ENCODE measurements at regions not wholly inside any gene's neighbourhood (a gene's known extent, or its start where the extent isn't known, plus 50 kb on each side); places are given as distances from the start of the nearest gene placed in this dataset.

DNA sequence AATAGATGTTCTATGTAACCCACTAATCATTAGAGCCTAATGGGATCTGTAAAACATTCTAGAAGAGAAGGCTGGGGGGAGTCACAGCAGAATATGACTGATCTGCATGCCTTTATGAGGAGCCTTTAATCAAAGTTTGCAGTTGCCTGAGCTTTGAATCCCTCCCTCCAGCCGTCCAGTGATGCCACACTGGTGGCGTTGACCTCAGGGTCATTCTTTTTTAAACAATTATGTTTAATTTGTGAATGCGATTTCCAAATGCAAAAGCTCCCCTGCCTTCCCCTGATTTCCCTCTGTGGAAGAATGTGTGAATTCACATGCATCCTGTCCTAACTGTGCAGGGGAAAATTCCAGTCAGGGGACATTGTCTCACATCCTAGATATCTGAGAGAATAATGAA, 199.7 kb upstream of the GPR101 start:
- no peak for DNase-seq
- H3K36me3 ChIP-seq (replicated peaks in 1 of 2; ENCODE audit: control insufficient read depth in 1 of 2, insufficient read depth in 2 of 2, low read length in 1 of 2), result no peaks in the 10 kb centered on the region
- H3K9ac ChIP-seq, result no peak overlapping the region
- no peak overlapping the region for H2AFZ ChIP-seq (ENCODE audit: low read depth)
- ChIA-PET CTCF (no interaction called here), POLR2A (no interaction called here)
- TF ChIP-seq YY1 (IDR thresholded peaks at IDR 0.05; ENCODE audit: low read depth) (no peak), FOXM1 (IDR thresholded peaks at IDR 0.05; ENCODE audit: low read depth) (no peak), RCOR1 (IDR thresholded peaks at IDR 0.05; ENCODE audit: low read length) (no peak), NRF1 (IDR thresholded peaks at IDR 0.05; ENCODE audit: low read depth, low read length) (no peak), SIN3A (IDR thresholded peaks at IDR 0.05; ENCODE audit: borderline replicate concordance, low read depth, low read length) (no peak), NFIC (IDR thresholded peaks at IDR 0.05; ENCODE audit: borderline replicate concordance) (no peak), TEAD4 (IDR thresholded peaks at IDR 0.05; ENCODE audit: borderline replicate concordance, insufficient read depth) (no peak)
- TF ChIP-seq, protein P1, sequence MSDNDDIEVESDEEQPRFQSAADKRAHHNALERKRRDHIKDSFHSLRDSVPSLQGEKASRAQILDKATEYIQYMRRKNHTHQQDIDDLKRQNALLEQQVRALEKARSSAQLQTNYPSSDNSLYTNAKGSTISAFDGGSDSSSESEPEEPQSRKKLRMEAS (IDR thresholded peaks at IDR 0.05; ENCODE audit: low read depth), result no peak
- TF ChIP-seq, protein P2, sequence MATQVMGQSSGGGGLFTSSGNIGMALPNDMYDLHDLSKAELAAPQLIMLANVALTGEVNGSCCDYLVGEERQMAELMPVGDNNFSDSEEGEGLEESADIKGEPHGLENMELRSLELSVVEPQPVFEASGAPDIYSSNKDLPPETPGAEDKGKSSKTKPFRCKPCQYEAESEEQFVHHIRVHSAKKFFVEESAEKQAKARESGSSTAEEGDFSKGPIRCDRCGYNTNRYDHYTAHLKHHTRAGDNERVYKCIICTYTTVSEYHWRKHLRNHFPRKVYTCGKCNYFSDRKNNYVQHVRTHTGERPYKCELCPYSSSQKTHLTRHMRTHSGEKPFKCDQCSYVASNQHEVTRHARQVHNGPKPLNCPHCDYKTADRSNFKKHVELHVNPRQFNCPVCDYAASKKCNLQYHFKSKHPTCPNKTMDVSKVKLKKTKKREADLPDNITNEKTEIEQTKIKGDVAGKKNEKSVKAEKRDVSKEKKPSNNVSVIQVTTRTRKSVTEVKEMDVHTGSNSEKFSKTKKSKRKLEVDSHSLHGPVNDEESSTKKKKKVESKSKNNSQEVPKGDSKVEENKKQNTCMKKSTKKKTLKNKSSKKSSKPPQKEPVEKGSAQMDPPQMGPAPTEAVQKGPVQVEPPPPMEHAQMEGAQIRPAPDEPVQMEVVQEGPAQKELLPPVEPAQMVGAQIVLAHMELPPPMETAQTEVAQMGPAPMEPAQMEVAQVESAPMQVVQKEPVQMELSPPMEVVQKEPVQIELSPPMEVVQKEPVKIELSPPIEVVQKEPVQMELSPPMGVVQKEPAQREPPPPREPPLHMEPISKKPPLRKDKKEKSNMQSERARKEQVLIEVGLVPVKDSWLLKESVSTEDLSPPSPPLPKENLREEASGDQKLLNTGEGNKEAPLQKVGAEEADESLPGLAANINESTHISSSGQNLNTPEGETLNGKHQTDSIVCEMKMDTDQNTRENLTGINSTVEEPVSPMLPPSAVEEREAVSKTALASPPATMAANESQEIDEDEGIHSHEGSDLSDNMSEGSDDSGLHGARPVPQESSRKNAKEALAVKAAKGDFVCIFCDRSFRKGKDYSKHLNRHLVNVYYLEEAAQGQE (IDR thresholded peaks at IDR 0.05; ENCODE audit: low read depth, low read length), result no peak
- TF ChIP-seq, protein P3, sequence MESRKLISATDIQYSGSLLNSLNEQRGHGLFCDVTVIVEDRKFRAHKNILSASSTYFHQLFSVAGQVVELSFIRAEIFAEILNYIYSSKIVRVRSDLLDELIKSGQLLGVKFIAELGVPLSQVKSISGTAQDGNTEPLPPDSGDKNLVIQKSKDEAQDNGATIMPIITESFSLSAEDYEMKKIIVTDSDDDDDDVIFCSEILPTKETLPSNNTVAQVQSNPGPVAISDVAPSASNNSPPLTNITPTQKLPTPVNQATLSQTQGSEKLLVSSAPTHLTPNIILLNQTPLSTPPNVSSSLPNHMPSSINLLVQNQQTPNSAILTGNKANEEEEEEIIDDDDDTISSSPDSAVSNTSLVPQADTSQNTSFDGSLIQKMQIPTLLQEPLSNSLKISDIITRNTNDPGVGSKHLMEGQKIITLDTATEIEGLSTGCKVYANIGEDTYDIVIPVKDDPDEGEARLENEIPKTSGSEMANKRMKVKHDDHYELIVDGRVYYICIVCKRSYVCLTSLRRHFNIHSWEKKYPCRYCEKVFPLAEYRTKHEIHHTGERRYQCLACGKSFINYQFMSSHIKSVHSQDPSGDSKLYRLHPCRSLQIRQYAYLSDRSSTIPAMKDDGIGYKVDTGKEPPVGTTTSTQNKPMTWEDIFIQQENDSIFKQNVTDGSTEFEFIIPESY (IDR thresholded peaks at IDR 0.05; ENCODE audit: borderline replicate concordance, low read depth), result no peak
- TF ChIP-seq, protein P4, sequence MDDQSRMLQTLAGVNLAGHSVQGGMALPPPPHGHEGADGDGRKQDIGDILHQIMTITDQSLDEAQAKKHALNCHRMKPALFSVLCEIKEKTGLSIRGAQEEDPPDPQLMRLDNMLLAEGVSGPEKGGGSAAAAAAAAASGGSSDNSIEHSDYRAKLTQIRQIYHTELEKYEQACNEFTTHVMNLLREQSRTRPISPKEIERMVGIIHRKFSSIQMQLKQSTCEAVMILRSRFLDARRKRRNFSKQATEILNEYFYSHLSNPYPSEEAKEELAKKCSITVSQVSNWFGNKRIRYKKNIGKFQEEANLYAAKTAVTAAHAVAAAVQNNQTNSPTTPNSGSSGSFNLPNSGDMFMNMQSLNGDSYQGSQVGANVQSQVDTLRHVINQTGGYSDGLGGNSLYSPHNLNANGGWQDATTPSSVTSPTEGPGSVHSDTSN (IDR thresholded peaks at IDR 0.05), result no peak
- H3K9me3 ChIP-seq, result no peaks in the 10 kb centered on the region
- no peak overlapping the region for H3K4me2 ChIP-seq
- WGBS (ENCODE audit: low lambda C conversion rate), result 0% methylated on average over 3 of the region's 3 CpGs
- H3K4me1 ChIP-seq (ENCODE audit: control insufficient read depth in 1 of 2, insufficient read depth in 2 of 2, low read depth in 1 of 2, low read length in 1 of 2), result no peaks in the 10 kb centered on the region
- H3K4me3 ChIP-seq (ENCODE audit: low read depth in 2 of 2, low read length in 1 of 2), result no peak overlapping the region
- H3K27me3 ChIP-seq (ENCODE audit: insufficient read depth), result no peaks in the 10 kb centered on the region
- no peaks in the 10 kb centered on the region for H3F3A ChIP-seq (replicated peaks; ENCODE audit: insufficient read depth)
- H3K79me2 ChIP-seq (ENCODE audit: insufficient read depth), result no peaks in the 10 kb centered on the region
- H3K27ac ChIP-seq (ENCODE audit: low read depth in 2 of 2, low read length in 1 of 2), result no peak overlapping the region
- no peaks in the 10 kb centered on the region for H3K9me2 ChIP-seq
- H4K20me1 ChIP-seq (ENCODE audit: insufficient read depth), result no peaks in the 10 kb centered on the region

DNA sequence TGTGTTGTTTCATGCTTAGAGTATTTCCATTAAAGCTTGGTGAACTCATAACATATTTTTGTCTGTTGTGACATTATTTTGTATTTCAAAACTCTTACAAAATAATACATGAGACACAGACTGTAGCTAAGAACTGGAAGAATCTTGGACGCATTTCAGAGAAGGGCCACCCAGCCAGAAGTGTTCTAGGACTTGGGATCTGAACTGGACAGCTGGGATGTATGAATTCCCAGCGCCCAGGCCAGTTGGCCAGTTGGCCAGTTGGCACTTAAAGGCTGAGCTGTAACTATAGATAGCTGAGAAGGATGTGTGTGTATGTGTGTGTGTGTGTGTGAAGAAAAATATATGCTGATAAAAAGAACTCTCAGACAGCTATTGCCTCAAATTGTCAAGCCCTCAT, 193.4 kb upstream of the GPR101 start:
- DNase-seq, result no peak
- no peak overlapping the region for H3K27ac ChIP-seq (ENCODE audit: low read depth in 2 of 2, low read length in 1 of 2)
- H3K9me3 ChIP-seq, result no peaks in the 10 kb centered on the region
- no peaks in the 10 kb centered on the region for H3K4me1 ChIP-seq (ENCODE audit: control insufficient read depth in 1 of 2, insufficient read depth in 2 of 2, low read depth in 1 of 2, low read length in 1 of 2)
- no peaks in the 10 kb centered on the region for H3F3A ChIP-seq (replicated peaks; ENCODE audit: insufficient read depth)
- POLR2A ChIA-PET, result no interaction called here
- H3K79me2 ChIP-seq (ENCODE audit: insufficient read depth), result no peaks in the 10 kb centered on the region
- 0% methylated on average over 2 of the region's 2 CpGs for WGBS (ENCODE audit: low lambda C conversion rate)
- H4K20me1 ChIP-seq (ENCODE audit: insufficient read depth), result no peaks in the 10 kb centered on the region
- H3K36me3 ChIP-seq (replicated peaks in 1 of 2; ENCODE audit: control insufficient read depth in 1 of 2, insufficient read depth in 2 of 2, low read length in 1 of 2), result no peaks in the 10 kb centered on the region
- H2AFZ ChIP-seq (ENCODE audit: low read depth), result no peak overlapping the region
- H3K9me2 ChIP-seq, result no peaks in the 10 kb centered on the region
- H3K27me3 ChIP-seq (ENCODE audit: insufficient read depth), result peaks cover 7% of the 10 kb centered on the region; the same call in 1 of the 2 replicates
- H3K9ac ChIP-seq, result no peak overlapping the region
- TF ChIP-seq, protein P3 (IDR thresholded peaks at IDR 0.05; ENCODE audit: borderline replicate concordance, low read depth), result no peak
- TF ChIP-seq MXI1 (IDR thresholded peaks at IDR 0.05; ENCODE audit: low read depth, low read length), result no peak
- TF ChIP-seq, protein P5, sequence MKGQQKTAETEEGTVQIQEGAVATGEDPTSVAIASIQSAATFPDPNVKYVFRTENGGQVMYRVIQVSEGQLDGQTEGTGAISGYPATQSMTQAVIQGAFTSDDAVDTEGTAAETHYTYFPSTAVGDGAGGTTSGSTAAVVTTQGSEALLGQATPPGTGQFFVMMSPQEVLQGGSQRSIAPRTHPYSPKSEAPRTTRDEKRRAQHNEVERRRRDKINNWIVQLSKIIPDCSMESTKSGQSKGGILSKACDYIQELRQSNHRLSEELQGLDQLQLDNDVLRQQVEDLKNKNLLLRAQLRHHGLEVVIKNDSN (IDR thresholded peaks at IDR 0.05; ENCODE audit: borderline replicate concordance, low read depth), result no peak
- no peak for TF ChIP-seq MEF2A (IDR thresholded peaks at IDR 0.05; ENCODE audit: borderline replicate concordance, low read depth)
- no peak for TF ChIP-seq FOSL2 (IDR thresholded peaks at IDR 0.05; ENCODE audit: borderline replicate concordance, low read depth)
- H3K4me3 ChIP-seq (ENCODE audit: low read depth in 2 of 2, low read length in 1 of 2), result no peak overlapping the region
- no peak overlapping the region for H3K4me2 ChIP-seq
- CTCF ChIA-PET, result no interaction called here

All from SK-N-SH (cell line).